Tibial artery (tissue), 4 donors: ENCODE measurements at regions not wholly inside any gene's neighbourhood (a gene's known extent, or its start where the extent isn't known, plus 50 kb on each side); places are given as distances from the start of the nearest gene placed in this dataset.

Experiments used
- DNase-seq, 2 donors: peaks; one replicate each; pipeline ENCODE4 v3.0.0-alpha.2; 2019
- H3K27ac ChIP-seq, 2 donors: fragments of 200-600 bp; sonication (generic) in 1 of 2; 1 replicate in 1 of 2; 2 replicates in 1 of 2; pipeline ENCODE4 v1.5.1; 2018 to 2019; ENCODE audit warnings: mild to moderate bottlenecking in 1 of 2
- H3K27me3 ChIP-seq, 2 donors: fragments of 200-600 bp; sonication (generic) in 1 of 2; one replicate each; pipeline versions ENCODE4 v1.5.1 to v1.6.0; 2016 to 2019
- H3K36me3 ChIP-seq, 3 donors: fragments of 200-600 bp; sonication (generic) in 2 of 3; one replicate each; pipeline ENCODE4 v1.5.1; 2016 to 2019; ENCODE audit warnings: mild to moderate bottlenecking in 2 of 3
- H3K4me1 ChIP-seq, 4 donors: fragments of 200-600 bp; sonication (generic) in 2 of 4; 1 replicate in 3 of 4; 2 replicates in 1 of 4; pipeline ENCODE4 v1.5.1; 2016 to 2019
- H3K4me3 ChIP-seq, 2 donors: fragments of 200-600 bp; sonication (generic) in 1 of 2; 1 replicate in 1 of 2; 2 replicates in 1 of 2; pipeline ENCODE4 v1.5.1; 2018 to 2019; ENCODE audit warnings: mild to moderate bottlenecking in 2 of 2
- H3K9me3 ChIP-seq, 3 donors: fragments of 200-600 bp; sonication (generic) in 1 of 3; one replicate each; pipeline ENCODE4 v1.5.1; 2016 to 2019
- CTCF ChIP-seq, 2 experiments: fragments of 200-600 bp in 1 of 2; fragments of 450-650 bp in 1 of 2; IDR thresholded peaks; one replicate each; pipeline ENCODE4 v1.5.1; 2017 to 2019; ENCODE audit warnings: antibody characterized with exemption in 2 of 2, mild to moderate bottlenecking in 1 of 2, moderate library complexity in 1 of 2
- intact Hi-C: fragments of 100-400 bp; cut with DNase I; formaldehyde crosslinking; loops from one replicate; pipeline ENCODE4 v1.15.0; 2023; ENCODE audit warnings: low total_unique reads

GRCh38 chr2:221154176-221154575 lies 417.9 kb downstream of the EPHA4 start:
- H3K27ac ChIP-seq, result no peak overlapping the region
- no peak overlapping the region for H3K4me3 ChIP-seq
- DNase-seq, result no peak
- TF ChIP-seq CTCF (IDR thresholded peaks at IDR 0.05), result no peak
- H3K27me3 ChIP-seq, result no peaks in the 10 kb centered on the region
- H3K4me1 ChIP-seq, result no peaks in the 10 kb centered on the region
- H3K9me3 ChIP-seq, result no peaks in the 10 kb centered on the region
- H3K36me3 ChIP-seq, result no peaks in the 10 kb centered on the region
- intact Hi-C loops, result no loop called here

- no peak for DNase-seq
- intact Hi-C loops, result no loop called here
- Histone ChIP-seq H3K27ac (no peak overlapping the region), H3K4me1 (no peaks in the 10 kb centered on the region), H3K9me3 (no peaks in the 10 kb centered on the region), H3K36me3 (no peaks in the 10 kb centered on the region), H3K4me3 (no peak overlapping the region), H3K27me3 (no peaks in the 10 kb centered on the region)
- TF ChIP-seq CTCF (IDR thresholded peaks at IDR 0.05), result no peak
Measured at GRCh38 chr2:221156062-221156734, 415.9 kb downstream of the EPHA4 start.

- no peaks in the 10 kb centered on the region for H3K9me3 ChIP-seq
- no peak for TF ChIP-seq CTCF (IDR thresholded peaks at IDR 0.05)
- H3K4me1 ChIP-seq, result no peaks in the 10 kb centered on the region
- no peaks in the 10 kb centered on the region for H3K27me3 ChIP-seq
- intact Hi-C loops, result no loop called here
- no peak overlapping the region for H3K4me3 ChIP-seq
- DNase-seq, result no peak
- no peaks in the 10 kb centered on the region for H3K36me3 ChIP-seq
- no peak overlapping the region for H3K27ac ChIP-seq
Measured at GRCh38 chr2:221161186-221161585, 410.9 kb downstream of the EPHA4 start.

- no peak for TF ChIP-seq CTCF (IDR thresholded peaks at IDR 0.05)
- Histone ChIP-seq H3K4me1 (no peaks in the 10 kb centered on the region), H3K27ac (no peak overlapping the region), H3K9me3 (no peaks in the 10 kb centered on the region), H3K27me3 (no peaks in the 10 kb centered on the region), H3K4me3 (no peak overlapping the region), H3K36me3 (no peaks in the 10 kb centered on the region)
- intact Hi-C loops, result no loop called here
- no peak for DNase-seq
Measured at GRCh38 chr2:221166292-221166691, 405.8 kb downstream of the EPHA4 start.

- Histone ChIP-seq H3K27ac (no peak overlapping the region), H3K9me3 (no peaks in the 10 kb centered on the region), H3K36me3 (no peaks in the 10 kb centered on the region), H3K4me1 (no peaks in the 10 kb centered on the region), H3K27me3 (no peaks in the 10 kb centered on the region), H3K4me3 (no peak overlapping the region)
- intact Hi-C loops, result no loop called here
- TF ChIP-seq CTCF (IDR thresholded peaks at IDR 0.05), result no peak
- DNase-seq, result no peak
Measured at GRCh38 chr2:221167561-221167960, 404.5 kb downstream of the EPHA4 start.

- Histone ChIP-seq H3K4me3 (no peak overlapping the region), H3K27ac (no peak overlapping the region), H3K9me3 (no peaks in the 10 kb centered on the region), H3K27me3 (no peaks in the 10 kb centered on the region), H3K36me3 (no peaks in the 10 kb centered on the region), H3K4me1 (no peaks in the 10 kb centered on the region)
- DNase-seq, result no peak
- TF ChIP-seq CTCF (IDR thresholded peaks at IDR 0.05), result no peak
- intact Hi-C loops, result no loop called here
Measured at GRCh38 chr2:221169724-221170123, 402.4 kb downstream of the EPHA4 start.
